Heart right ventricle (tissue), 16 donors: ENCODE measurements at regions not wholly inside any gene's neighbourhood (a gene's known extent, or its start where the extent isn't known, plus 50 kb on each side); places are given as distances from the start of the nearest gene placed in this dataset.

Experiments used
- ATAC-seq, 8 donors: fragments of 200-7000 bp; cut with Tn5 transposase; one replicate each; pipeline ENCODE4 v1.9.1; 2020; ENCODE audit warnings: mild to moderate bottlenecking in 8 of 8, moderate library complexity in 8 of 8, moderate number of reproducible peaks in 1 of 8
- DNase-seq, 2 donors: peaks; one replicate each; pipeline ENCODE4 v3.0.0-alpha.2; 2020
- H3K27ac ChIP-seq, 10 donors: fragments of 200-600 bp; sonication (generic) in 2 of 10; one replicate each; pipeline versions ENCODE4 v1.5.0 to v1.8.0; 2020 to 2022; ENCODE audit warnings: mild to moderate bottlenecking in 3 of 10
- H3K27me3 ChIP-seq, 7 donors: fragments of 200-600 bp; one replicate each; pipeline ENCODE4 v1.8.0; 2021 to 2022; ENCODE audit warnings: mild to moderate bottlenecking in 2 of 7
- H3K36me3 ChIP-seq, 9 donors: fragments of 200-600 bp; sonication (generic) in 1 of 9; one replicate each; pipeline versions ENCODE4 v1.5.0 to v1.8.0; 2020 to 2022; ENCODE audit warnings: mild to moderate bottlenecking in 2 of 9
- H3K4me1 ChIP-seq, 9 donors: fragments of 200-600 bp; sonication (generic) in 1 of 9; one replicate each; pipeline versions ENCODE4 v1.5.0 to v1.8.0; 2020 to 2022; ENCODE audit warnings: mild to moderate bottlenecking in 4 of 9
- H3K4me3 ChIP-seq, 10 donors: fragments of 200-600 bp; sonication (generic) in 2 of 10; one replicate each; pipeline versions ENCODE4 v1.5.0 to v1.8.0; 2020 to 2022; ENCODE audit warnings: mild to moderate bottlenecking in 7 of 10, moderate library complexity in 2 of 10
- H3K9me3 ChIP-seq, 11 donors: fragments of 200-600 bp in 10 of 11; sonication (generic) in 2 of 11; one replicate each; pipeline versions ENCODE4 v1.5.0 to v1.8.0; 2013 to 2022; ENCODE audit warnings: mild to moderate bottlenecking in 2 of 11, control low read depth in 1 of 11, moderate library complexity in 1 of 11
- WGBS, 2 donors: extraction: QIAGEN DNeasy Blood & Tissue Kit; methylation state at CpG; one replicate each; pipeline ENCODE4 v1.1.7; 2013; ENCODE audit warnings: inconsistent platforms in 1 of 2; 5-methylcytosine and 5-hydroxymethylcytosine counted together
- intact Hi-C, 10 donors: fragments of 100-400 bp; cut with DNase I; formaldehyde crosslinking; loops; one replicate each; pipeline versions ENCODE4 v1.11.1 to v1.14.2; 2022
- TF ChIP-seq, protein P1 (sequence below), 9 donors: fragments of 200-600 bp; sonication (generic) in 2 of 9; IDR thresholded peaks; one replicate each; pipeline versions ENCODE4 v1.5.0 to v1.8.0; 2021 to 2022; ENCODE audit warnings: antibody characterized with exemption in 9 of 9, mild to moderate bottlenecking in 5 of 9, moderate library complexity in 1 of 9
- donor health status: Arrhythmogenic right ventricular cardiomyopathy.
- donor health status: ischemic (EF 13 %, LVEDD 7.1; RV severe dilation, severe dysfunction).
- donor health status: healthy with polysubstance abuse.
- donor health status: DM: no; HTN: yes; CAD: no.
- donor health status: DM: no; HTN: no; CAD: no.
- donor health status: ischemic (EF 25% LVEDD 6.9; RV normal size, moderate dysfunction).
- donor health status: ischemic (EF 25% LVEDD 5.7; RV mildly dilated, moderate dysfunction).
- donor health status: healthy.
- donor health status: DM: yes; HTN: yes; CAD: no.
- donor health status: Ischemic cardiomyopathy.
- donor health status: ischemic (EF 35%, LVEDD 5.7; RV mildly dilated, moderate dysfunction).
- donor health status: nonischemic (EF 11% LVEDD 7.7; RV severe dilation, severe dysfunction).
- donor health status: DM: yes; HTN: yes; CAD: no.
- donor health status: PGD.
- donor health status: ischemic (EF 29% LVEDD 5.4; RV normal size, mild dysfunction).
- donor health status: nonischemic (EF 23%, LVEDD 6.1; RV moderate dilation, normal function).

DNA sequence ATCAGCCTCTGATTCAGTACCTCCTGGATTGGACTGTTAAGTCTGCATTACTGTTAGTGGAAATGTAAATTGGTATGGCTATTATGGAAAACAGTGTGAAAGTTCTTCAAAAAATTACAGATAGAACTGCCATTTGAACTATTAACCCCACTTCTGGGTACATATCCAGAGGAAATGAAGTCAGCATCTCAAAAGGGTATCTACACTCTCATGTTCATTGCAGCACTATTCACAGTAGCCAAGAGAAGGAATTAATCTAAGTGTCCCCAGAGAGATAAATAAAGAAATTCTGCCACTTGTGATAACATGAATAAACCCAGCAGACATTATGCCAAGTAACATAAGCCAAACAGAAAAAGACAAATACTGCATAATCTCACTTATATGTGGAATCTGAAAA, 676.0 kb downstream of the PLA2G4A start:
- Histone ChIP-seq H3K4me1 (peaks cover 0 to 7% (median 0%) of the 10 kb centered on the region in 9 donors), H3K9me3 (peaks cover 0 to 4% (median 0%) of the 10 kb centered on the region in 11 donors), H3K27me3 (no peaks in the 10 kb centered on the region), H3K27ac (no peak overlapping the region), H3K4me3 (no peak overlapping the region), H3K36me3 (no peaks in the 10 kb centered on the region)
- DNase-seq = no peak
- intact Hi-C loops = no loop called here
- TF ChIP-seq, protein P1, sequence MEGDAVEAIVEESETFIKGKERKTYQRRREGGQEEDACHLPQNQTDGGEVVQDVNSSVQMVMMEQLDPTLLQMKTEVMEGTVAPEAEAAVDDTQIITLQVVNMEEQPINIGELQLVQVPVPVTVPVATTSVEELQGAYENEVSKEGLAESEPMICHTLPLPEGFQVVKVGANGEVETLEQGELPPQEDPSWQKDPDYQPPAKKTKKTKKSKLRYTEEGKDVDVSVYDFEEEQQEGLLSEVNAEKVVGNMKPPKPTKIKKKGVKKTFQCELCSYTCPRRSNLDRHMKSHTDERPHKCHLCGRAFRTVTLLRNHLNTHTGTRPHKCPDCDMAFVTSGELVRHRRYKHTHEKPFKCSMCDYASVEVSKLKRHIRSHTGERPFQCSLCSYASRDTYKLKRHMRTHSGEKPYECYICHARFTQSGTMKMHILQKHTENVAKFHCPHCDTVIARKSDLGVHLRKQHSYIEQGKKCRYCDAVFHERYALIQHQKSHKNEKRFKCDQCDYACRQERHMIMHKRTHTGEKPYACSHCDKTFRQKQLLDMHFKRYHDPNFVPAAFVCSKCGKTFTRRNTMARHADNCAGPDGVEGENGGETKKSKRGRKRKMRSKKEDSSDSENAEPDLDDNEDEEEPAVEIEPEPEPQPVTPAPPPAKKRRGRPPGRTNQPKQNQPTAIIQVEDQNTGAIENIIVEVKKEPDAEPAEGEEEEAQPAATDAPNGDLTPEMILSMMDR (IDR thresholded peaks at IDR 0.05) = no peak
- no peak for ATAC-seq

DNA sequence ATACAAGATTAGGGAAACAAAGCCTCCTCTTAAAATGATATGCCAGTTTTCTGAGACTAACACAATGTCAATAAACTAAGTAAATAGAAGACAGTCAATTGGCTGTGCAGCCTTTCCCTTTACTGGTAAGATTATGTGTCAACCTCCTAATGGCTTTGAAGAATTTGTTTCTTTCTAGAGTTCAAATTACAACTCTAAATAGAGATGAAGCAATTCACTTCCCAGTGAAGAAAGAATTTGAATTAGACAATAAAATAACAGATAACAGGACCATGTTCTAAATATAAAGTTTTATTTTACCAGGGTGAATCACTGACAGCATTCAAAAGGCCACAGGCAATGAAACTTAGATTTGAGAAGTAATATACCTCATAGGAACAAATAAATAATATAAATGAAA, 680.3 kb downstream of the PLA2G4A start:
- intact Hi-C loops = no loop called here
- Histone ChIP-seq H3K4me3 (no peak overlapping the region), H3K36me3 (no peaks in the 10 kb centered on the region), H3K27me3 (no peaks in the 10 kb centered on the region), H3K4me1 (peaks cover 0 to 7% (median 0%) of the 10 kb centered on the region in 9 donors), H3K9me3 (peaks cover 0 to 4% (median 0%) of the 10 kb centered on the region in 11 donors), H3K27ac (no peak overlapping the region)
- TF ChIP-seq, protein P1 (IDR thresholded peaks at IDR 0.05) = no peak
- ATAC-seq (no peak), DNase-seq (no peak)

DNA sequence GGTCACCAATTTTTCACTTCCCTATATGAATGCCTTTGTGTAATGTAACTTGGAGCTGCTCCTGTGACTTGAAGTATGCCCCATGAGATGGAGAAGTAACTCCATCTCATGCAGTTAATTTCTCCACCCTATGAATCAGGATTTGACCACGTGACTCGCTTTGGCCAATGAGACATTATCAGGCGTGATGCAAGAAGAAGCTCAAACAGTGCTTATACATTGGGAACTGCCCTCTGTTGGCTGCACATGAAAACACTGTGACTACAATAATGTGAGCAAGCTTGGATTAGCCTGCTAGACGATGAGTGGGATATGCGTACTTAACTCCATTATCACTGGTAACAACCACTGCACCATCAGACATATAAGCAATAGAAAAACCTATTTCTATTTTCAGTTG, 684.4 kb downstream of the PLA2G4A start:
- H3K4me1 ChIP-seq = no peaks in the 10 kb centered on the region
- DNase-seq = no peak
- no peak for ATAC-seq
- TF ChIP-seq, protein P1 (IDR thresholded peaks at IDR 0.05) = no peak
- no peak overlapping the region for H3K27ac ChIP-seq
- peaks cover 0 to 8% (median 0%) of the 10 kb centered on the region in 11 donors for H3K9me3 ChIP-seq
- intact Hi-C loops = no loop called here
- no peaks in the 10 kb centered on the region for H3K36me3 ChIP-seq
- H3K27me3 ChIP-seq = no peaks in the 10 kb centered on the region
- 80 to 92% methylated on average over 5 of the region's 5 CpGs for WGBS, 2 donors
- no peak overlapping the region for H3K4me3 ChIP-seq

DNA sequence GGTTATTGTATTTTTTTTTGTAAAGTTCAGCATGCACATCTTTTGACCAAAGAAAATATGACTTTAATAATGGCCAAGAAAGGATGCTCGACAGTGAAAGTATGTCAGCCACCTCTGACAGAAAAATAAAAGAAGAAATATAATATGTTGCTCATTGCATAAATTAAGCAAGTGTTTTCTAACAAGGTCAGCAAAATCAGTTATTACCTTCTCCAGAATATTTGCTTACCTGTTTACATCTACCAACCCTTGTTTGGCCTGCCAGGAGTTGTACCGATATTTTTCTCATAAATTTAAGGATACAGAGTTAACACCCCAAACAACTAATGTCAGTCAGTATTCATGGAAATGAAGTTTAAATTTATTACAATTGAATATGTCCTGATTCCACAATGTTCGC, 685.4 kb downstream of the PLA2G4A start:
- no peak overlapping the region for H3K4me3 ChIP-seq
- no peak overlapping the region for H3K27ac ChIP-seq
- TF ChIP-seq, protein P1 (IDR thresholded peaks at IDR 0.05) = no peak
- intact Hi-C loops = no loop called here
- peaks cover 0 to 8% (median 0%) of the 10 kb centered on the region in 11 donors for H3K9me3 ChIP-seq
- ATAC-seq (no peak), DNase-seq (no peak)
- no peaks in the 10 kb centered on the region for H3K4me1 ChIP-seq
- 89 to 92% methylated on average over 3 of the region's 3 CpGs for WGBS, 2 donors
- no peaks in the 10 kb centered on the region for H3K27me3 ChIP-seq
- H3K36me3 ChIP-seq = no peaks in the 10 kb centered on the region

DNA sequence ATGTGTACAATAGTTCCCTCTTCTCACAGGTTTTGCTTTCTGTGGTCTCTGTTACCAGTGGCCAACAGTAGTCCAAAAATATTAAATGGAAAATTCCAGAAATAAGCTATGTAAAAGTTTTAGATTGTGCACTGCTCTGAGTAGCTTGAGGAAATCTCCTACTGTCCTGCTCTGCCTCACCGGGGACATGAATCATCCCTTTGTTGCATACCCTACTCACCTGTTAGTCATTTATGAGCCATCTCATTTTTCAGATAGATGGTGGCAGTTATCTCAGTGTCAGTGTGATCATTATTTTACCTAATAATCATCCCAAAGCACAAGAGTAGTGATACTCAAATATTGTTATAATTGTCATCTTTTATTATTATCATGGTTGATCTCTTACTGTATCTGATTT, 688.1 kb downstream of the PLA2G4A start:
- no peak for ATAC-seq
- WGBS, 2 donors = 88 to 95% methylated on average over 1 of the region's 1 CpG
- no peaks in the 10 kb centered on the region for H3K27me3 ChIP-seq
- no peaks in the 10 kb centered on the region for H3K4me1 ChIP-seq
- no peak overlapping the region for H3K4me3 ChIP-seq
- no peak for DNase-seq
- peaks cover 0 to 8% (median 0%) of the 10 kb centered on the region in 11 donors for H3K9me3 ChIP-seq
- TF ChIP-seq, protein P1 (IDR thresholded peaks at IDR 0.05) = no peak
- H3K36me3 ChIP-seq = no peaks in the 10 kb centered on the region
- no peak overlapping the region for H3K27ac ChIP-seq
- intact Hi-C loops = no loop called here
